BLaER1 treated with 17β-estradiol and CSF1 and Interleukin-3, amounts not matched to agents 10 nM and 100 nM (cell line): ENCODE measurements at regions not wholly inside any gene's neighbourhood (a gene's known extent, or its start where the extent isn't known, plus 50 kb on each side); places are given as distances from the start of the nearest gene placed in this dataset.
"Not testable (repeated sequence)": the region's sequence is repeated elsewhere in the genome, so short reads cannot be mapped to it uniquely, and the experiment has no call there.

ENCODE experiments used
- H3K27ac ChIP-seq, 11 experiments: shearing (Covaris generic); formaldehyde crosslinking; 2 replicates each; pipeline ENCODE4 v1.8.1; 2022
- H3K27me3 ChIP-seq, 11 experiments: shearing (Covaris generic); formaldehyde crosslinking; 2 replicates each; pipeline ENCODE4 v1.8.1; 2022
- H3K36me3 ChIP-seq, 11 experiments: shearing (Covaris generic); formaldehyde crosslinking; 2 replicates each; pipeline ENCODE4 v1.8.1; 2022
- H3K4me1 ChIP-seq, 10 experiments: shearing (Covaris generic); formaldehyde crosslinking; 2 replicates each; pipeline ENCODE4 v1.8.1; 2022
- H3K4me2 ChIP-seq, 11 experiments: shearing (Covaris generic); formaldehyde crosslinking; 2 replicates each; pipeline ENCODE4 v1.8.1; 2022
- H3K4me3 ChIP-seq, 10 experiments: shearing (Covaris generic); formaldehyde crosslinking; 2 replicates each; pipeline ENCODE4 v1.8.1; 2022
- H3K9ac ChIP-seq, 11 experiments: shearing (Covaris generic); formaldehyde crosslinking; 2 replicates each; pipeline ENCODE4 v1.8.1; 2022
- H3K9me3 ChIP-seq, 11 experiments: shearing (Covaris generic); formaldehyde crosslinking; replicated peaks in 1 of 11; 2 replicates each; pipeline ENCODE4 v1.8.1; 2022
- H4K20me1 ChIP-seq, 11 experiments: shearing (Covaris generic); formaldehyde crosslinking; 2 replicates each; pipeline ENCODE4 v1.8.1; 2022
- Cebpa-rat ChIP-seq, 11 experiments: shearing (Covaris generic); IDR thresholded peaks; 2 replicates each; pipeline ENCODE4 v1.8.1; 2022

DNA sequence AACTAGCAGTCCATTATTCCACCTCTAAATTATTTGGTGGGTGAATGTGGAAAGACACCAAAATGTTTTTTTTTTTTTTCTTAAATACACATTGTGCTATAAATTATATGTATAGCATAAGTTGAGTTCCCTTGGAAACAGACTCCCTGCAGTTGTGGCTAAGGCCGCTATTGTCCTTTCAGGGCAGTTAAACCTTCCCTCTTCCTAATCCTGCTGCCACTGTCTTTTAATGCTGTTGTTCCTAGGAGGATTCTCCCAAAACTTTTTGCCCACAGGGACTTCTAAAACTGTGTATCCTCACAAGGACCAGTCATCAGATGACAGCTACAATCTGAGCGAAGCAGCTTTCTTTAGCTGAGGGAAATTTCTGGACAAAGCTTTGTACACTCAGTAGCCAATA lies 478.9 kb upstream of the CHORDC1 start:
- Histone ChIP-seq H3K27ac (no peak overlapping the region), H3K4me3 (no peak overlapping the region), H3K9ac (no peak overlapping the region), H3K27me3 (no peaks in the 10 kb centered on the region), H3K4me1 (no peaks in the 10 kb centered on the region), H3K36me3 (no peaks in the 10 kb centered on the region), H3K4me2 (no peak overlapping the region), H4K20me1 (no peaks in the 10 kb centered on the region), H3K9me3 (no peaks in the 10 kb centered on the region)
- TF ChIP-seq Cebpa-rat (IDR thresholded peaks at IDR 0.05): no peak

DNA sequence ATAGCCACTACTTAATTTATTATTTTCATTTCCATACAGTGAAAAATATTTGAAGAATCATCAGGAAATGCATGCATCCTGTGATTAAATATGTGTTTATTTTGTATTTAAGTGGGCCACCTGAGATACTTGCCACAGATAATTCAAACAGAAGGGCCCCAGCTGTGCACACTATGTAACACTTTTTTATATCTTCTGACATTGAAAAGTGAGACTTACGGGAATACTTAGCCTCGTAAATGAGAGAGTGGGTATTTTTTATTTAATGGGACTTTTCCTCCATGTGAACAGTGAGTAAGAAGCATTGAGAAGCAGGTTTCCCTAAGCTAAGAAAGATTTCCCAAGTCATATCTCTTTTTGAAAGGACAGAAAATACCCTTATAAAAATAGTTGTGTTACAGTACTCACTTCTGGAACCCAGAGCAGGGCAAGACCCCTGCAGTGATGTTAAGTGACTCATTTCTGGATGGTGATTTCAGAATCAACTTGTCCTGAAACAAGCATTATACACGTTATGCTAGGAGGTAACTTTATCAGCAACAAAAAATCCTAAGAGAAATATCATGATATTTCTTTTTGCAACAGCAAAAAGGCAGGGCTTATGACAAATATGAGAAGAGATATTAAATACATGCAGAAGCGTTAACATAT lies 478.1 kb upstream of the CHORDC1 start:
- H3K27ac ChIP-seq: no peak overlapping the region
- no peak overlapping the region for H3K9ac ChIP-seq
- TF ChIP-seq Cebpa-rat (IDR thresholded peaks at IDR 0.05): no peak
- no peaks in the 10 kb centered on the region for H3K36me3 ChIP-seq
- no peak overlapping the region for H3K4me2 ChIP-seq
- no peaks in the 10 kb centered on the region for H3K4me1 ChIP-seq
- H4K20me1 ChIP-seq: no peaks in the 10 kb centered on the region
- no peak overlapping the region for H3K4me3 ChIP-seq
- H3K9me3 ChIP-seq: no peaks in the 10 kb centered on the region
- no peaks in the 10 kb centered on the region for H3K27me3 ChIP-seq

DNA sequence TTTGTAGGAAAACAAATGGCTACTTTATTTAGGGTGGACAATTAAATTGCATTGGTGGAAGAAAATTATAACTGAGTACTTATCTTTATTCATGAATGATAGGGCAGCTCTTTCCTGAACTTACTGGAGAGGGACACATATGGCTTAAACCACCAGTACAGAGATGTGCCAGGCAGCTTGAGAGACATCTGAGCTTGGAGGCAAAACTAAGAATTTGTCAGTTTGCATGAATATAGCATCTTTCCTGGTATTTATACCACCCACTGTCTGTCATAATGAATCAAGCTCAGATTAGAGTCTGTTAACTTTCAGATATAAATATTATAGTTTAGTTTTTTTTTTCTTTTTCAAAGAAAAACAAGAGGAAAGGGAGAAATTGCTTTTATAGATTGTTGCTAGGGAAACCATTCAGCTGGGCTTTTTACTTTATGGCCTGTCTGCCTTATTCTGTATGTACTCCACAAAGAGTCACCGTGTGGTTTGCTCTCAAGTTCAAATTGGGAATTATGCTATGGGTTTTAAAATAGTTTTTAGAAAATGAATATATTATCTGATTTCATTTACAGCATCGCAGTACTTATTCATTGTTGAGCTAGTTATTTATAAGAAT lies 477.0 kb upstream of the CHORDC1 start:
- TF ChIP-seq Cebpa-rat (IDR thresholded peaks at IDR 0.05): no peak
- Histone ChIP-seq H3K9me3 (0 out of 22 replicates have a peak, but pooled peaks cover 0 to under 1% (median 0%) of the 10 kb centered on the region in 11 experiments), H3K4me3 (no peak overlapping the region), H3K9ac (no peak overlapping the region), H3K27me3 (no peaks in the 10 kb centered on the region), H3K4me1 (no peaks in the 10 kb centered on the region), H3K27ac (no peak overlapping the region), H4K20me1 (no peaks in the 10 kb centered on the region), H3K4me2 (no peak overlapping the region), H3K36me3 (no peaks in the 10 kb centered on the region)

DNA sequence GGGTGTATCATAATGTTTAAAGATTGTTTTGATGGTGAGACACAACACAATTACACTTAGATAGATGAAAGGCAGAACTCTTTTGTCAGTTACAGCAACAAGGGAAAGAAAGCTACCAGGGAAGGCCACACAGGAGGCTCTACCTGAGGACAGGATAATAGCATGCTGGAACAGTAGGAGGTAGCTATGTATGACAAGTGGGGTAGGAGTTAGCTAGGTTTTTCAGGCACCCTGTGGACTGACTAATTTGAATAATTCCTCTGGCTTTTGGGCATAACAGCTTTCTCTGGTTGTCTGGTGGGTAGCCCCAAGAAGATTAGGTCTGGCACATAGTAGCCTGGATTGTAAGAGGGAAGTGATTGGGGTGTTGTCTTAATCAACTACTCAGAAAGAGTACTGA lies 475.4 kb upstream of the CHORDC1 start:
- TF ChIP-seq Cebpa-rat (IDR thresholded peaks at IDR 0.05): no peak
- no peaks in the 10 kb centered on the region for H4K20me1 ChIP-seq
- H3K27me3 ChIP-seq: no peaks in the 10 kb centered on the region
- H3K4me3 ChIP-seq: no peak overlapping the region
- no peaks in the 10 kb centered on the region for H3K36me3 ChIP-seq
- no peak overlapping the region for H3K9ac ChIP-seq
- no peaks in the 10 kb centered on the region for H3K4me1 ChIP-seq
- no peak overlapping the region for H3K4me2 ChIP-seq
- H3K27ac ChIP-seq: no peak overlapping the region
- H3K9me3 ChIP-seq: peaks cover 0 to 12% (median 0%) of the 10 kb centered on the region in 11 experiments; a peak in 4 of 22 replicates

DNA sequence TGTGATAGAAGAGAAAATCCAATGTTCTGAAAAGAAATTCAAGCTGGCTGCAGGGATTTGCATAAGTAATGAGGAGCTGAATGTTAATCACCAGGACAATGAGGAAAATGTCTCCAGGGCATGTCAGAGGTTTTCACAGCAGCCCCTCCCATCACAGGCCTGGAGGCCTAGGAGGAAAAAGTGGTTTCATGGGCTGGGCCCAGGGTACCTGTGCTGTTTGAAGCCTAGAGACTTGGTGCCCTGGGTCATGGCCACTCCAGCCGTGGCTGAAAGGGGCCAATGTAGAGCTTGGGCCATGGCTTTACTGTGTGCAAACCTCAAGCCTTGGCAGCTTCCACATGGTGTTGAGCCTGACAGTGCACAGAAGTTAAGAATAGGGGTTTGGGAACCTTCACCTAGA lies 452.6 kb upstream of the CHORDC1 start:
- not testable (repeated sequence) for H3K27ac ChIP-seq, H3K36me3 ChIP-seq, H3K4me1 ChIP-seq, H3K4me3 ChIP-seq, H3K27me3 ChIP-seq, H3K4me2 ChIP-seq, H4K20me1 ChIP-seq, H3K9ac ChIP-seq
- H3K9me3 ChIP-seq: peaks cover 6 to 11% (median 8%) of the 10 kb centered on the region in 11 experiments; a peak in 16 of 22 replicates

DNA sequence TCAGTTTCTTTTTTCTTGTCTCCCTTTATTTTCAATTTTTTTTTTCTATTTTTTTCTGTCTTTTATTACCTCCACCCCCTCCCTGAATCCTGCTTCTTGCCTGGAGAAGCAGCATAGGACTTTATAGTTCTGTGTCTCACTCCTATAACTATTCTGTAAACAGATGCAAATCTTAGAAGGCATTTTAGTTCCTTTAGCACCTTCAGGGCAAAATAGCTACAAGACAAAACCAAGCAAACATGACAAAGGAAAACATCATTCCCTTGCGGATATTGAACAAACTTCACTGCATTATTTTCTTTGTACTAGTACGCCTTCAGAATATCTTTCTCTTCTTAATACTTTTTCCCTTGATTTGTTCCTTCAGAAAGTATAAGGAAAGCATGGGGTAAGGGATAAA lies 446.2 kb upstream of the CHORDC1 start:
- Histone ChIP-seq H3K9me3 (no peaks in the 10 kb centered on the region), H4K20me1 (no peaks in the 10 kb centered on the region), H3K4me2 (no peak overlapping the region), H3K4me3 (no peak overlapping the region), H3K27ac (no peak overlapping the region), H3K9ac (no peak overlapping the region), H3K4me1 (no peaks in the 10 kb centered on the region), H3K27me3 (no peaks in the 10 kb centered on the region), H3K36me3 (no peaks in the 10 kb centered on the region)
- no peak for TF ChIP-seq Cebpa-rat (IDR thresholded peaks at IDR 0.05)

DNA sequence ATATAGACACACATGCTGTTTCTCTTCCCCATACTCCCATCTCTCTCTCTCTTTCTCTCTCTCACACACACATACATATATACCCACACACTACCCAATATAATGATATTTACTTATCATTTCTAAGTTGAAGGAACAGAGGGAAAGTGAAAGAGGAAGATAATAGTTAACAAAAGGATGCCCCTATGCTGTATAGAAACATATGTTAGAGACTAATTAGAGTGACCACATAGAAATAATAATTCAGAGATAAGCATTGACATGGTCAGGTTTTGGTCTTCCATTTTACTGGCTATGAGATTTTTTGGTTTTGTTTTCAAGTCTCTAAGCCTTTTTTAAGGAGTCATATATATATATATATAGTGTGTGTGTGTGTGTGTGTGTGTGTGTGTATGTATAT lies 445.7 kb upstream of the CHORDC1 start:
- H3K36me3 ChIP-seq: no peaks in the 10 kb centered on the region
- H3K4me3 ChIP-seq: no peak overlapping the region

DNA sequence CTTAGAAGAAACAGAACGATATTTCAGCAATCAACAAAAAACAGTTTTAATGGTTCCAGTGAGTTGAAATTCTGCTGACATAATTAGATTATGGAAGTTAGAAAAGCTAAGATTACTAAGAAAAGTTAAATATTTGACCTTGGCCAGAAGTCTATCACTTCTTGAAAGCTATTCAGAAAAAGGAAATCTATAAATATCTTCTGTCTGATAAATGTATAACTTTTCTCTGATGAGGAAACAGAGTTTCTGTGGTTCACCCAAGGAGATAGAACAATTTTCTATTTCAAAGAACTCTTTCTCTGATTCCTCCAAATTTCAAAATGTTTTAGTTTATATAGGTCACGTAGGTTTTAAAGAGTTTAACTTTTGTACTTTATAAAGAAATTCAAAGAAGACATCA lies 438.4 kb upstream of the CHORDC1 start:
- H3K27ac ChIP-seq: no peak overlapping the region
- H3K36me3 ChIP-seq: no peaks in the 10 kb centered on the region
- no peaks in the 10 kb centered on the region for H3K4me1 ChIP-seq
- no peaks in the 10 kb centered on the region for H3K9me3 ChIP-seq
- no peak overlapping the region for H3K4me3 ChIP-seq
- no peaks in the 10 kb centered on the region for H3K27me3 ChIP-seq
- TF ChIP-seq Cebpa-rat (IDR thresholded peaks at IDR 0.05): no peak
- no peaks in the 10 kb centered on the region for H4K20me1 ChIP-seq
- no peak overlapping the region for H3K9ac ChIP-seq
- no peak overlapping the region for H3K4me2 ChIP-seq

More for the DNA sequence above, 445.7 kb upstream of the CHORDC1 start:
- Histone ChIP-seq H3K9me3 (no peaks in the 10 kb centered on the region), H3K4me1 (no peaks in the 10 kb centered on the region), H3K27me3 (no peaks in the 10 kb centered on the region), H3K9ac (no peak overlapping the region), H3K4me2 (no peak overlapping the region), H4K20me1 (no peaks in the 10 kb centered on the region), H3K27ac (no peak overlapping the region)
- no peak for TF ChIP-seq Cebpa-rat (IDR thresholded peaks at IDR 0.05)

DNA sequence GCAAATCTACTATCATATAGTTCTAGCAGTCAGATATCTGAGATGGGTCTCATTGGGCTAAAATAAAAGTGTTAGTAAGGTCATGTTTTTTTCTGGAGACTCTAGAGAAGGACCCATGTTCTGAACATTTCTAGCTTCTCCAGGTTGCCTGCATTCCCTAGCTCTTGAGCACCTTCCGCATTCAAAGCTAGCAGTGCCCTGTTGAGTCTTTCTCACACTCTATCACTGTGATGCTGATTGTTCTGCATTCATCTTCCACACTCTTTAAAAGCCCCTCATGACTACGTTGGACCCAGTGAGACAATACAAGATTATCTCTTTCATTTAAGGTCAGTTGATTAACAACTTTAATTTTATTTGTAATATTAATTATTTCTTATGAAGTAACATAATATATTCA lies 433.3 kb upstream of the CHORDC1 start:
- Histone ChIP-seq H3K36me3 (no peaks in the 10 kb centered on the region), H3K27ac (no peak overlapping the region), H3K4me2 (no peak overlapping the region), H3K4me3 (no peak overlapping the region), H3K9ac (no peak overlapping the region), H3K9me3 (no peaks in the 10 kb centered on the region), H3K27me3 (no peaks in the 10 kb centered on the region), H4K20me1 (no peaks in the 10 kb centered on the region), H3K4me1 (no peaks in the 10 kb centered on the region)
- no peak for TF ChIP-seq Cebpa-rat (IDR thresholded peaks at IDR 0.05)

DNA sequence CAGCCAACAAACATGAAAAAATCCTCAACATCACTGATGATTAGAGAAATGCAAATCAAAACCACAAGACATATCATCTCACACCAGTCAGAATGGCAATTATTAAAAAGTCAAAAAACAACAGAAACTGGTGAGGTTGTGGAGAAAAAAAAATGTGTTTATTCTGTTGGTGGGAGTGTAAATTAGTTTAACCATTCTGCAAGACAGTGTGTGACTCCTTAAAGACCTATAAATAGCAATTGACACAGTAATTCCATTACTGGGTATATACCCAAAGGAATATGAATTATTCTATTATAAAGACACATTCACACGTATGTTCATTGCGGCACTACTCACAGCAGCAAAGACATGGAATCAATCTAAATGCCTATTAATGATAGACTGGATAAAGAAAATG lies 427.3 kb upstream of the CHORDC1 start:
- H3K4me1 ChIP-seq: no peaks in the 10 kb centered on the region
- no peak overlapping the region for H3K9ac ChIP-seq
- no peak overlapping the region for H3K4me2 ChIP-seq
- H3K36me3 ChIP-seq: no peaks in the 10 kb centered on the region
- TF ChIP-seq Cebpa-rat (IDR thresholded peaks at IDR 0.05): no peak
- no peaks in the 10 kb centered on the region for H3K9me3 ChIP-seq
- no peak overlapping the region for H3K27ac ChIP-seq
- H4K20me1 ChIP-seq: no peaks in the 10 kb centered on the region
- no peak overlapping the region for H3K4me3 ChIP-seq
- no peaks in the 10 kb centered on the region for H3K27me3 ChIP-seq
